ENCODE measurements at regions not wholly inside any gene's neighbourhood (a gene's known extent, or its start where the extent isn't known, plus 50 kb on each side); places are given as distances from the start of the nearest gene placed in this dataset.
A peak's percentile ranks its signal among the peaks of the same experiment; 100 is the strongest.
"Not testable (repeated sequence)": the region's sequence is repeated elsewhere in the genome, so short reads cannot be mapped to it uniquely, and the experiment has no call there.

DNA sequence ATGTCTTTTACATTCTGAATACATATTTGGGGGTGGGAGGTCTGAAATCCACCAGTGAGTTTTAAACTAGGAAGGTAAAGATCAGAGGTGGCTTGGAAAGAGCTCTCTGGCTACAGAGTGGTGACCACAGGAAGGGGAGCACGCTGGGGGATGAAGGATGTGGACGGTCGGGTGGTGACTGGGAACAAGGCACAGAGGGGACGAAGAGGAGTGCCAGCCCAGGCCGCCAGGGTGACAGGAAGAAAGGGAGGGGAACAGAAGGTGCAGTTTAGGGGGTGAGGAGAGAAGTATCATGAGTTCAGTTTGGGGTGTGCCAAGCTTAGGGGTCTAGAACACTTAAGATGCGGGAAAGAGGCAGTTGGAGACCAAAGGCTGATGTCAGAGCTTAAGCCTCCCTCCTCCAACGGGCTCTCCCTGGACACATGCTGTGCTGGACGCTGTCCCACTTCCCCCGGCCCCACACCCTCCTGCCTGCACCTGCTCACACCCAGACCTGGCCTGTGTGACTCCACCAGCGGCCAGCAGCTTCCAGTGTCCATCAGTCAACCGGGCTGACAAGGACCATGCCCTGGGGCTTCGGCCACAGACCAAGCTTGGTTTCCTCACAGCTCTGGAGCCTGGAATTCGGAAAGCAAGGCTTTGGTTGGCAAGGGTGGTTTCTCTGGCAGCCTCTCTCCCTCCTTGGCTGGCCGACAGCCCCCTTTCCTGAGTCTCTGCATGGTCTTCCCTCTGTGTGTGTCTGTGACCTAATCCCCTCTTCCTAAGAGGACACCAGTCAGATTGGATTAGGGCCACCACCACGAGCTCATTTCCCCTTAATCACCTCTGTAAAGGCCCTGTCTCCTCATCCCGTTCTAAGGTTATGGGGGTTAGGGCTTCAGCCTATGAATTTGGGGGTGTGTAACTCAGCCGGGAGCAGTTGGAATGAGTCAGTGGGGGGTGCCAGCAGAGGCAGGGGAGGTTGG lies 120.4 kb upstream of the IQSEC1 start:
- no peak for DNase-seq (ENCODE audit: low spot score)

DNA sequence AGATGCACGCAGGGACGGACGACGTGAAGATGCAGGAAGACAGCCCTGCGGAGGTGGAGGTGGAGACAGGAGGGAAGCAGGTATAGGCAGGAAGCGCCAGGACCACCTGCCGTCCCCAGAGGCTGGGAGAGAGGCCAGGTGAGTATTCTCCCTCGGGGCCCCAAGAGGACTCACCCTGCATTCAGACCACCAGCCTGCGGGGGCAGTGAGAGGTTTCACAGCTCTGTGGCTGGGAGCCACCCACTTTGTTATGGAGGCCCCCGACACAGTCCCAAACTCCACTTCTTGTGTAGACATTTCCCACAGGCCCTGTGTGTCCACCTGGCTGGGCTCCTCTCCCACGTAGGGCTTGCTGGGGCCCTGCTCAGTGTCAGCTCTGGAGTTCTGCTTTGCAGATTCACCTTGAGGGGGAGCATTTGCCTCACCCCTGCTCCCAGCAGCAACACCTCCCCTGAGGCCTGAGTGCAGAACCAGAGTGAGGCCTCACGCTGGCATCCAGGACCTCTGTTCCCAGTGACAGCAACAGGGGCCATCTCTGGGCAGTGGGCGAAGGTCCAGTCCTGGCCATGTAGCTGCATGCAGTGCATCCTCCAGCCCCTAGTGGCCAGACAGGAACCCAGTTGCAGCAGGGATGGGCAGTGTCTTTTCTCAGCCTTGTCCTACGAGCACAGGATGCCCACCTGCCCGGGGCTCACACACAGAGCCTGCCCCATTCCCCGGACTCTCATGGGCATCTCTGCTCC lies 119.4 kb upstream of the IQSEC1 start:
- DNase-seq (ENCODE audit: low spot score) = peak; percentile 76

DNA sequence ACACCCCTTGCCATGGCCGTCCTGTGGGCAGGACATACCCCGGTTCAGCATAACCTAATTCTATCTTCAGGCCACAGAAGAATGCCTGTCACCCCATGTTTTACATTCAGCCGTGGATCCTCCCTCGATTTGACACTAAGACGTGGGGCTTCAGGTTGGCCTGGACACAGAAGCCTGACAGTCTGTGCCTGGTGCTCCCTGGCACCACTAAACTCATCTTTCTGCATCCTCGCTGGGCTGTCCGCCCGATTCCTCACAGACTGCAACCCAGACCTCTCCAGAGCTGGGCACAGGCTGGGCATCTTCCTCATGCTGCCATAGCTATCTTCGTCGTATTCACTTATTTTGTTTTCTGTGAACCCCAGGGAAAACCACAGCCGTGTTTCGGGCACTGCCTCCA lies 117.8 kb upstream of the IQSEC1 start:
- DNase-seq (ENCODE audit: low spot score) = no peak

DNA sequence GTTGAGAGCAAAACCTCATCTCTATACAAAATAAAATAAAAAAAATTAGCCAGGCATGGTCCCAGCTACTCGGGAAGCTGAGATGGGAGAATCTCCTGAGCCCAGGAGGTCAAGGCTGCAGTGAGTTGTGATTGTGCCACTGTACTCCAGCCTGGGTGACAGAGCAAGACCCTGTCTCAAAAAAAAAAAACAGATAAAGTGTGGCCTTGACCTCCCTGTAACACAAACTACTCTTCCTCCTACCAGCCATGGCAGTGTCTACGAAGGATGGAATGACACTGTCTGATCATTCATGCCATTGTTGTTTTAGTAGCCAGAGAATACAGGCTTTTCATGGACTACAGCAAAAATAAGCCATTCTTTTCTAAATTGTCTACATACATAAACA lies 117.1 kb upstream of the IQSEC1 start:
- DNase-seq (ENCODE audit: low spot score) = no peak

DNA sequence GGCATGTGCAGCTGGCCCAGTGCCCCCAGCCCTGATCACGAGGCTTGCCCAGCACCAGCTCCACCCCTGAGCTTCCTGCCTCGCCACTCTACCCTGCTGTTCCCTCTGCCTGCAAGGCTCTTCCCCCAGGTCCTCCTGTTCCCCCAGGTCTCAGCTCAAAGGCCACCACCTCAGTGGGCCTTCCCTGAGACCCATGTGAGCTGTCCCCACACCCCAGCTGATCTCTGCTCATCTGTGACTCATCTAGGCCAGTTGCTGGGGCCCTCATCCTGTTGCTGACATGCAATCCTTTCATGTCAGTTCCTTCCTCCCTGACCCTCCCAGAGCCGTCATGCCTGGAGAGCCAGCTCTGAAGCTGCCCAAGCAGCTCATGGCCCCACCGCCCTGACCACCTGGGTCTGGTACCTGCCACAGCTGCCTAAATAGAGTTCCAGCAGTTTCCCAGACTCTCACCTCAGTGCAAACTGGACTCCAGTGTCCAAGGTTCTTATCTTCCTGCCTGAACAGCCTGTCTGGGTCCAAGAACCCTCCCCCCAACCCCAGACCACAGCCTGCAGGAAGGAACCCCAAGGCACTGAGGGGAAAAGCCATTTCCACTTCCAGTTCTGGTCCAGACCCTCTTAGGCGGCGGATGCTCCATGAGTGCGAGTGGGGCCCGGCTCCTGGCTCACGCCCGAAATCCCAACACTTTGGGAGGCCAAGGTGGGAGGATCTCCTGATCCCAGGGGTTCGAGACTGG lies 116.6 kb upstream of the IQSEC1 start:
- no peak for DNase-seq (ENCODE audit: low spot score)

DNA sequence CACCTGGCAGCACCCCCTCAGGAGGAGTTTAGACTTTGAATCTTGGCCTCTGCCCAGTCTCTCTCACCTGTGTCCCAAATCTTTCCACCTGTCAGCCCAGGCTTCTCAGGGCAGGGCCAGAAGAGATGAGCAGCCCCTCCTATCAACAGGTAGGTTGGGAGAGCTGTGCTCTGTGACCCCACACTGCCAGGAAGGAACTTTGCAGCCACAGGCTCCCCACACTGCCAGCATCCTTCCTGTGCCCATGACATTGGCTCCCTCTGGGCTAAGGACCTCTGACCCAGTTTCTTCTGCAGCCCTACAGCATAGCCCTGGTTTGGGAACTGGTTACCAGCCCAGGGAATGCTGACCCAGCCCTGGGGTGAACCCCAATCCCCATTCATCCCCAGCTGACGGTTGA lies 115.7 kb upstream of the IQSEC1 start:
- DNase-seq (ENCODE audit: low spot score) = no peak

DNA sequence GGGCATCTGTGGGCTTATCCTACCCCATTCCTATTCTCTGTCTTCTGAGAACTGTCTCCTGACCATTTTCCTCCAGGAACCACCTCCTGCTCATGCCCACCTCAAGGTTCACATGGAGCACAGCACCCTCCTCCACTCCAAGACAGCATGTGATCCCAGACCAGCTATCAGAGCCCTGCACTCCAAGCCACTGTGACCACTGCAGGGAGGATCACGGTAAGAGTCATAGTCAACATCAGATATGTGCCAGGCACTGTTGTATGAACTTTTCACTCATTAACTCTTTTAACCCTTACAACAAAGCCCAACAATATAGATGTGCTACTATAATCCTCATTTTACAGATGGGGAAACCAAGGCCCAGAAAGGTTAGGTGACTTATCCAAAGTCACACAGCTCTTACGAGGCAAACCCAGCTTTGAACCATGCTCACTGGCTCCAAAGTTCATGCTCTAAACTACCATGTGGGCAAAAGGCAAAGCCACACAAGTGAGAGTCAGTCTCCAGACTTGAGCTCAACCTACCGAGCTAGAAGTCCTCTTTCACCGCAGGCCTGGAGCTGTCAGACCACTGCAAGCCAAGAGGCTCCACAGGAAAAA lies 115.1 kb upstream of the IQSEC1 start:
- DNase-seq (ENCODE audit: low spot score) = no peak

DNA sequence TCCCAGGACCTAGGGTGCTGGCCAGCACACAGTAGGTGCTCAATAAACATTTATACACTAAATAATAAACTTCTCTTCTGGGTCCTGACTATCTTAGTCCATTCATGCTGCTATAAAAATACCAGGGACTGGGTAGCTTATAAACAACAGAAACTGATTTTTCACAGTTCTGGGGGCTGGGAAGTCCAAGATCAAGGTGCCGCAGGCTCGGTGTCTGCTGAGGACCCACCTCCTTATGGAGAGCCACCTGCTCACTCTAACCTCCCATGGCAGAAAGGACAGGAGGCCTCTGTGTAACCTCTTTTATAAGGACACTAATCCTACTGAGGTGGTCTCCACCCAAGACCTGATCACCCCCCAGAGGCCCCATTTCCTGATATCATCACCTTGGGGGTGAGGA lies 114.4 kb upstream of the IQSEC1 start:
- DNase-seq (ENCODE audit: low spot score) = no peak

DNA sequence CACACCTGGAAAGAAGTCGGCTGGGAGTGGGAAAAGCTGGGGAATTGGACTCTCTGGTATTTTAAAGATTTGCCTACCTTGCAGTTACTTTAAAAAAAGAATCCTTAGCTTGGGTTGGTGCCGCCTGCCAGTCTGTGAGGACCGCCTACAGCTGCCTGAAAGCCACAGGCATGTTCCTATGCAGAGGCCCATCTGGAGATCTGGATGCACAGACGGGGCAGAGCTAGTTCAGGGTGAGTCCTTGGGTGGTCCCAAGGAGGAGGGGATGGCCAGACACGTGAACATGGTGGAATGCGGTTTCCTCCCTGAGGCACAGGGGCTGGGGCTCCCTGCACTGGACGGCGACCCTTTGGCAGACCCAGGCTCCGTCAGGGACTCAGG lies 113.2 kb upstream of the IQSEC1 start:
- no peak for DNase-seq (ENCODE audit: low spot score)

DNA sequence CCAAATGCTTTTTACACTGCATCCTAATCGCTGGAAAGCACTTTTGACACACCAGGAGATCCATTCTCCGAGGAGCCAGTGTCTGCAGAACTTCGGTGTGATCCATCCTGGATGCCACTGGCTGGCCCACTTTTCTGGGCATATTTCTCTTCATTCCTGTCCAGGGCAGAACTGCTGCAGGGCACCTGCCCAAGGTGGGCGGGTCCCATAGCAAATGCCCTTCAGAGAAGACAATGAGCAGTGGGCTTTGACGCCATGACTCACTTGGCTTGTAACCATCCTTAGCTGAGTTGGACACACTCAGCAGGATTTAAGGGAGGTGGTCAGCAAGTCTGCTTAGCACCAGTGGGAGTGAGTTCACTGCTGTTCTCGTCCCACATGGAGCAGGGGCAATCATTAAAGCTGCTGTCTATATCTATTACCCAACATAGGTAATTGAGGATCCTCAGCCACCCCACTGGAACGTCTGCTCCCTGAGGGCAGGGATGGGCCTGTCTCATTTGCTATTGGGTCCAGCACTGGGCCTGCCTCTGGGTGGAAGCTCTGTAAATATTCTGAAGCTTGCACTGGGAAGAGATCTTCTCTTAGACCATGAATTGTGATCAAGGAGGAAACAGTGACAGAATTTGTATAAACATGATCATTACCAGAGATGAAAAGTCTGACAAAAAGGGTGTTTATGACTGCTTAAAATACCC lies 112.7 kb upstream of the IQSEC1 start:
- no peak for DNase-seq (ENCODE audit: low spot score)

DNA sequence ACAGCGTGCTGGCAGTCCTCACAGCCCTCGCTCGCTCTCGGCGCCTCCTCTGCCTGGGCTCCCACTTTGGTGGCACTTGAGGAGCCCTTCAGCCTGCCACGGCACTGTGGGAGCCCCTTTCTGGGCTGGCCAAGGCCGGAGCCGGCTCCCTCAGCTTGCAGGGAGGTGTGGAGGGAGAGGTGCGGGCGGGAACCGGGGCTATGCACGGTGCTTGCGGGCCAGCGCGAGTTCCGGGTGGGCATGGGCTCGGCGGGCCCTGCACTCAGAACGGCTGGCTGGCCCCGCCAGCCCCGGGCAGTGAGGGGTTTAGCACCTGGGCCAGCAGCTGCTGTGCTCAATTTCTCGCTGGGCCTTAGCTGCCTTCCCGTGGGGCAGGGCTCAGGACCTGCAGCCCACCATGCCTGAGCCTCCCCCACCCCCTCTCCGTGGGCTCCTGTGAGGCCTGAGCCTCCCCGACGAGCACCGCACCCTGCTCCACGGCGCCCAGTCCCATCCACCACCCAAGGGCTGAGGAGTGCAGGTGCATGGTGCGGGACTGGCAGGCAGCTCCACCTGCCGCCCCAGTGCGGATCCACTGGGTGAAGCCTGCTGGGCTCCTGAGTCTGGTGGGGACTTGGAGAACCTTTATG lies 106.5 kb upstream of the IQSEC1 start:
- DNase-seq (ENCODE audit: low spot score) = not testable (repeated sequence)

DNA sequence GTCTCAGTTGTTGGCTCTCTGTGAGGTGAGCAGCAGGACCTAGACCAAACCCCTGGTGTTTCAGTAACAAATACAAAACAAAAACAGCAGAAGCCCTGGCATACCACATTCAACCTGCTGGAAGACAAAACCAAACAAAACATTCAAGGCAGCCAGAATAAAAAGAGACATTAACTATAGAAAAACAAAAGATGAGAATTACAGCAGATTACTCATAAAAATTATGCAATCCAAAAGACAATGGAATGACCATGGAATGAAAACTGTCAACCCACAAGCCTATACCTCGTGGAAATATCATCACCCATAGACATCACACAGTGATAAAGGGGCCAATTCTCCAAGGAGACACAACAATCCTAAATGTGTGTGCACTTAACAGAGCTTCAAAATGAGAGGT lies 106.0 kb upstream of the IQSEC1 start:
- no peak for DNase-seq (ENCODE audit: low spot score)

DNA sequence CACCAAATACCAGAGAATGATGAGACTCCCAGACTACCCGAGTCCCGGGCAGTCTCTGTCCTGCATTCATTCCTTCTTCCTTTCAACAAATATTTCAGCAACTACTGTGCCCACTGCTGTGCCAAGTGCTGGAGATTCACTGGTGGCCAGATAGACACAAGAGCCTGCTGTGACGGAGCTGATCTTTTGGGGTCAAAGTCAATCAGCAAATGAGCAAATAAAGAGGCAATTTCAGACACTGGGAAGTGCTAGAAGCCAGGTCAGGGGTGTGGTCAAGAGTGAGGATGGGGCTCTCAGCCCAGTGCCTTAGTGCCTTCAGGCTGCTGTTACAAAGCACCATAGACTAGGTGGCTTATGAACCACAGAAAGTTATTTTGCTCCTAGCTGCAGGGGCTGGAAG lies 104.9 kb upstream of the IQSEC1 start:
- DNase-seq (ENCODE audit: low spot score) = no peak

DNA sequence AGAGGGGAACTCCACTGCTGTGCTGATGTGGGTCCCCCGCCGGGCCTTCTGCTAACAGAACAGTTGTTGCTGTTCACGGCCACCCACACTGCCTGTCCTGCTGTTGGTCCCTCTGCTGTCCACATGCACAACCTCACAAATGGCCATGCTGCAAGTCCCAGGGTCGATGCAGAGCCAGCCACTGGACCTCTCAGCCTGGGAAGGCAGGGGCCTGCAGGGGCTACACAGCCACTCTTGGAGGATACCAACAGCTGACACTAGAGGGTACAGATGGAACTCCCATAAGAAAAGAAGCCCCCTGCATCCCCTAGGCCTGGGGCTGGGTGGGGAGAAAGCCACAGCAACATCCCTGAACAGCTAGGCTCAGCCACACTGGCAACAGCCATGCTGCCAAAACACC lies 104.4 kb upstream of the IQSEC1 start:
- DNase-seq (ENCODE audit: low spot score) = no peak

DNA sequence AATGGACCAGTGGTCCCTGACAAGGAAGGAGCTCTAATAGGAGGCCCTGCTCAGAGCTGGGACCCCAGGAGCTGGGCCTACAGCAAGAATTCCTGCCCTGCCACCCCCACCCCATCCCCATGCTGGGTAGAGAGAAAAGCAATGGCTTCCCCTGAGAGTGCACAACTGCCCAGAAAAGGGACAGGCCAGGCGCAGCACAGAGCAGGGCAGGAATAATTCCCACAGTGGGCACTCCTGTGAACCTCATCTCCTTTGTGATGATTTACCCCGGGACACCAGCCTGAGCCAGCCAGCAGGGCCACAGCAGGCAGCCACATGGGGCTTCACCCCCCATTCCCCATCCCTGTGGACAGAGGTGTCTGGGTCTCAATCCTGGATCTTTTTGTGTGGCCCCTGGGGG lies 104.0 kb upstream of the IQSEC1 start:
- DNase-seq (ENCODE audit: low spot score) = no peak

DNA sequence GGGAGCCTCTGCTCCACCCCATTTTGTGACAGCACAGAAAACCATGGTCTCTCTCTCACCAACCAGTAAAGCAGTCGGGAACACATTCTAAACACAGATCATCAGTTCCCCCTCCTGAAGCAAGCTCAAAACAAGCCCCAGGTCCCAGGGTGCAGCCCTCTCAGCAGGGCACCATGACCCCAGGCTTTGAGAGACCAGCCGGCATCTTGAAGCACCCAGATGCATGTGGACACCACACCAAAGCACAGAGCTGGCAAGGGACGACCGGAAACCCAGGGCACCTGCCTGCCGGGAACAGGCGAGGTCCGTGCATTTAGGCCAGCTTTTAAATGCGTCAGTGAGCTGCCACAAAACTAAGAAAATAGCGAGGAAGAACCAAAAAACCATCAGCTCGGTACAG lies 103.2 kb upstream of the IQSEC1 start:
- DNase-seq (ENCODE audit: low spot score) = no peak

DNA sequence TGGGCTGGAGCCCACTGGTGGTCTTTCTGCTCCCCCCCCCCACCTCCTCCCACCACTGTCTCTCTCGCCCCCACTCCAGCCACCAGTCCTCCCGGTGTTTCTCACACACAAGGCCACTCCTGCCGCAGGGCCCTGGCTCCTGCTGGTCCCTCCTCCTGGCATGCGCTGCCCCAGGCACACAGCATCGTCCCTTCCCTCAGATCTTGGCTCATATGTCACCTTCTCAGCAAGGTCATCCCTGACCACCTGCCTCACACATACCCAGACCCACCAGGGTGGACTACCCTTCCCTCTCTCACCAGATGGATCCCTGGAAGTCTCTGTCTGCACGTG lies 101.5 kb upstream of the IQSEC1 start:
- DNase-seq (ENCODE audit: low spot score) = no peak

DNA sequence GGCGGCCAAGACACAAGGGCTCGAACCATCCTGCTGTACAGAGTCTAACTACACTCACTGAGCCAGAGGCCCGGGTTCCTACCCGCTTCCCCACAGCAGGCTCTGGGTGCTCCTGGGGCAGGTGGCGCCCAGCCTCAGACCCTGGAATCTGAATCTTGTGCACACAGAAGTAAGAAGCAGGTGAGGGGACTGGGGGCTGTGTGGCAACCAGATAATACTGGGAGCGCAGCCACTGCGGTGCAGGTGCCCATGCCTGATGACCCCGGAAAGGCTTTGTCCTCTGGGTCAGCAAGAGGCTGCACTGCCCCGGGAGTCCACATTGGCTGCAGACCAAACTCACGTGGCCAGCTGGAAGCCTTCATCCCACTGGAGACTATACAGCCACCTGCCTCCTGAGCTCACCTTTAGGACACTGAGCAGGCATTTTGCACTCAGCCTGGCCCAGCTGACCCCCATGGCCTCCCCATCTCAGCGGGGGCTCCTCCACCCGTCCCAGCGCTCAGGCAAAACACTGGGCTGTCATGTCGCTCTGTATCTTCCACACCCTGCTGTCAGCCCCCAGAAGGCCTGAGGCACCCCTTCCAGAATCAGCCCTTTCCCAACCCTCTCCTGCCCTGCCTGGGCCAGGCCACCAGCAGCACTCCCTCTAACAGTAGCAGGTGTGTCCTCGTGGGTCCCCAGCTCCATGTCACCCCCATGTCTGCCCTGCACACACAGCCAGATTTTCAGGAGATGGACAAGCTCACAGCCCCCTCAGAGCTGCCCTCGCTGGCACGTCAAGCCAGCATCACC lies 101.0 kb upstream of the IQSEC1 start:
- no peak for DNase-seq (ENCODE audit: low spot score)

DNA sequence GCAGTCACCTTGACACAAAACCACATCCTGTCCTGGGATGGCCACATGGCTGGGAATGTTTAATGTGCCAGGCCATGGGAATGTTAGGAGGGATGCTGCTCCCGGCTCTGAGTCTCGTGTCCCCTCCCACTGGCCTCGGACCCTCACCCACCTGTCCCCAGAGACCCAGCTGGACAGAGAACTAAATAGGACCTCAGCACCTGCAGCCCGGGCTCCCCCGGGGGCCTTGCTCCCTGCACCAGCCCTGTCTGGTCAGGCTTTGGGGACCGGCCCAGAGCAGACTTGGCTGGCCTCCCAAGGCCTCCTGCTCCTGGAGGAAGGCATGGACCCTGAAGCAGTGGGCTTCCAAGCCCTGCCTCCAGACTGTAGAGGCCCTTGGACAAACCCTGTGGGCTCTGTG lies 100.0 kb upstream of the IQSEC1 start:
- no peak for DNase-seq (ENCODE audit: low spot score)

DNA sequence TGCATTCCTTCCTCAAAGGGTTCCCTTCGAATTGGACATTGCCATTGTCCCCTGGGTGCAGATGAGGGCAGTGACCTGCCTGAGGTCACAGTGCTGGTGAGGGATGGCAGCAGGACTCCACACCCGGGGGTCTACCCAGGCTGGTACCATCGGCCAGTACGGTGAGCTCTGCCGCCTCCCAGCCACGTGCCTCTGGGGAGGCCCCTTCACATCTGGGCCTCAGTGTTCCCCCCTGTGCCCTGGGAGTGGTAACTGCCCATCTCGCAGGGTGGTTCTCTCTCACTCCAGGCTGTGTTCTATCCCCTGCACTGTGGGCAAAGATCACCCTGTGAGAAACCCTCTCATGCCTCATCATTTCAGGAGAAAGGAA lies 99.4 kb upstream of the IQSEC1 start:
- DNase-seq (ENCODE audit: low spot score) = no peak

Measured in HuH-7.5 (cell line).